Suprapubic skin (tissue), 3 donors: ENCODE measurements at regions not wholly inside any gene's neighbourhood (a gene's known extent, or its start where the extent isn't known, plus 50 kb on each side); places are given as distances from the start of the nearest gene placed in this dataset.

Experiments used
- CTCF ChIP-seq, 2 donors: fragments of 200-600 bp in 1 of 2; fragments of 450-650 bp in 1 of 2; sonication (generic) in 1 of 2; IDR thresholded peaks; one replicate each; pipeline ENCODE4 v1.5.1; 2016 to 2019; ENCODE audit warnings: antibody characterized with exemption in 2 of 2, mild to moderate bottlenecking in 1 of 2, moderate library complexity in 1 of 2
- POLR2A ChIP-seq, 2 donors: fragments of 450-650 bp; IDR thresholded peaks; one replicate each; pipeline ENCODE4 v1.6.1; 2017; ENCODE audit warnings: antibody characterized with exemption in 2 of 2, mild to moderate bottlenecking in 2 of 2, moderate library complexity in 2 of 2

GRCh38 chr12:125696054-125696453, 630.8 kb downstream of the AACS start:
- TF ChIP-seq CTCF (IDR thresholded peaks at IDR 0.05) (no peak), POLR2A (IDR thresholded peaks at IDR 0.05) (no peak)
